Stimulated activated naive CD8-positive, alpha-beta T cell treated with anti-CD3 and anti-CD28 coated beads, Interleukin-15, Interleukin-2, amounts not matched to agents 100 ng/mL and 50 ng/mL, for 24 hours (primary cell): ENCODE measurements at regions not wholly inside any gene's neighbourhood (a gene's known extent, or its start where the extent isn't known, plus 50 kb on each side); places are given as distances from the start of the nearest gene placed in this dataset.
"Not testable (repeated sequence)": the region's sequence is repeated elsewhere in the genome, so short reads cannot be mapped to it uniquely, and the experiment has no call there.

Source experiments
- H3K27ac Mint-ChIP-seq: one replicate; pipeline ENCODE4 v1.8.0; 2021; ENCODE audit warnings: mild to moderate bottlenecking, mixed read lengths
- H3K27me3 Mint-ChIP-seq: one replicate; pipeline ENCODE4 v1.8.0; 2021; ENCODE audit warnings: mixed read lengths
- H3K36me3 Mint-ChIP-seq: one replicate; pipeline ENCODE4 v1.8.0; 2021; ENCODE audit warnings: low read depth, mixed read lengths
- H3K4me1 Mint-ChIP-seq: one replicate; pipeline ENCODE4 v1.8.0; 2021; ENCODE audit warnings: low read depth, mixed read lengths
- H3K4me3 Mint-ChIP-seq: one replicate; pipeline ENCODE4 v1.8.0; 2021; ENCODE audit warnings: mild to moderate bottlenecking, mixed read lengths
- H3K9me3 Mint-ChIP-seq: one replicate; pipeline ENCODE4 v1.8.0; 2021; ENCODE audit warnings: mixed read lengths

DNA sequence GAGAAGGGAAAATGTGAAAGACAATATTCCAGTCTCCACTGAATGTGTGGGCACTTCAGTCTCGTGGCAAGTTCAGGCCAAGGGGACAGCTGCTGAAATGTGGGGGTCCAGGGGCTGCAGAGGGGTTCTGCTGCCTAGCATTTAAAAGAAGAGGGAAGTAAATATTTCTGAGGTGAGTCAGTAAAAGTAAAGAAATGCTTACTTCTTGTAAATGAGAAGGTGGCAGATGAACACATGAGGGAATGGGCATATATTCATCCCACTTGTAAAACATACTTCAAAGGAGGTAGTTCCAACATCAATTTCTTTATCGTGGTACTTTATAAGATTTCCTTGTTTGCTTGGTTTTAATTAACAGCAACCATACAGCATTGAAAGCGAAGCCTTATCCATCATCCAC, 63.1 kb upstream of the HIVEP3 start:
- Mint-ChIP-seq H3K4me3 (no peak overlapping the region), H3K27me3 (no peaks in the 10 kb centered on the region), H3K27ac (no peak overlapping the region), H3K9me3 (no peaks in the 10 kb centered on the region), H3K36me3 (no peaks in the 10 kb centered on the region), H3K4me1 (peaks cover 19% of the 10 kb centered on the region)

DNA sequence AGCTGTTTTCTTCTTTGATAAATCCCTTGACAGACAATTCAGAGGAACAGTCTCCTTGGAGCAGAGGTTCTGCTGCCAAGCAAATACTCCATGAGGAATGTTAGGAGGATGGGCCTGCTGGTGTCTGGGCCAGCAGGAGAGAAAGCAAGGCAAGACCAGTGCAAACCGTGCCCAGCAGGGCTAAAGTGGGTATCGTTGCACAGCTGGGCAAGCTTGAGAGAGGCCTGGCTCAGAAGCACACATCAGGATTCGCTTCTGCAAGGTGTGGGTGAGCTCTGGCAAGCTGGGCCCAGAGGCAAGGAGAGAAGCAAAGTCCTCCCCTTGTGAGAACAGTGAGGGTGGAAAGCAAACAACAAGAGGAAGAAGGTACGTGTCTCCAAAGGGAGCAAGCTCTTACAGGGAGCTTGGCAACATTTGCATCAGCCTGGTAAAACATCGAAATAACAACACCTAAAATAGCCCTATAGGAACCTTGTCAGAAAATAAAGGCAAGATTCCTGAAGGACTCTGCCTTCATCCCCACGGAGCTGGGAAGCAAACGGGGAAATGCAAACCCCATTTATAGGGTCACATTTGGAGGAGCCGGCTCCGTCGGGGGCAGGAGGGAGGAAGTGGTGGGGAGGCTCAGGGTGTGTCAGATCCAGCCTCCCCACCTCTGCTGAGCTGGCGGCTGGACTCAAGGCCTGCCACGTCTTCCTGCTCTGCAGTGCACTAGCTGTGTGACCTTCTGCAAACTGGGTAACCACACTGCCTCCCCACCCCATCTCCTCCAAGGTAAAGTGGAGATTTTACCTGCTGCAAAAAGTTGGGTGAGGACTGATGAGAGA, 62.3 kb upstream of the HIVEP3 start:
- Mint-ChIP-seq H3K27ac (no peak overlapping the region), H3K27me3 (no peaks in the 10 kb centered on the region), H3K9me3 (no peaks in the 10 kb centered on the region), H3K4me1 (peaks cover 19% of the 10 kb centered on the region), H3K36me3 (no peaks in the 10 kb centered on the region), H3K4me3 (no peak overlapping the region)

DNA sequence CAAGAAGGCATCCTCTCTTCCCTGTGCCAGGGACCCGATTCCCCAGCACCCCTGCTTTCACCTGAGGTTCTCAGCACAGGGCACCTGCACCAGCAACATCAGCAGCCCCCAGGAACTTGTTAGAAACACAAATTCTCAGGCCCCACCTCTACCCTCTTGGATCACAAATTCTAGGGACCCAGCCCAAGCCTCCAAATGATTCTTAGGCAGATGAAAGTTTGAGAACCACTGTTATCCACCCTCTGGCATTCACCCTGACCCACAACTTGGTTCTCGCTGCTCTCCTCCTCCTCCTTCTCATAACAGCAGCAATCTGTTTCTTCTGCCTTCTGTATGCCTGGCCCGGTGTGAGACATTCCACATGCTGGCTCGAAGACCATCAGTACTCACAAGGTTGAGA, 60.3 kb upstream of the HIVEP3 start:
- Mint-ChIP-seq H3K27ac (no peak overlapping the region), H3K4me3 (no peak overlapping the region), H3K36me3 (no peaks in the 10 kb centered on the region), H3K4me1 (peaks cover 19% of the 10 kb centered on the region), H3K27me3 (no peaks in the 10 kb centered on the region), H3K9me3 (no peaks in the 10 kb centered on the region)

DNA sequence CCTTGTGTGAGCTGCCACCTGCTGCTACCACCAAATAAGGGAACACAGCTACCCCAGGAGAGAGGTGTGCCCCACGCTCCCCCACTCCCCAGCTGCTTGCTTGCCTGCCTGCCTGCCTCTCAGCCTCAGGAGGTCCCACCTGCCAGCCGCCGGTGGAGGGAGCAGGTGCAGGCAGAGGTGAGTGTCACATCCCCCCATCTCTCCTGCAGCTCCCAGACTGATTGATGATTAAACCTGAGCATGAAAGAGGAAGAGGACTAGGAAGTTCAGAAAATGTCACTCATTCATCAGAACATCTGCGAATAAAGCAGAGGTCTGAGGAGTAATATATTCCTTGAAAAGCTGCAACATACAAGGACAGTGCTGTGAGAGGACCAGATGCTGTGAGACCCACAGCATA, 58.6 kb upstream of the HIVEP3 start:
- Mint-ChIP-seq H3K4me1 (peaks cover 19% of the 10 kb centered on the region), H3K9me3 (no peaks in the 10 kb centered on the region), H3K27me3 (no peaks in the 10 kb centered on the region), H3K27ac (no peak overlapping the region), H3K4me3 (no peak overlapping the region), H3K36me3 (no peaks in the 10 kb centered on the region)

DNA sequence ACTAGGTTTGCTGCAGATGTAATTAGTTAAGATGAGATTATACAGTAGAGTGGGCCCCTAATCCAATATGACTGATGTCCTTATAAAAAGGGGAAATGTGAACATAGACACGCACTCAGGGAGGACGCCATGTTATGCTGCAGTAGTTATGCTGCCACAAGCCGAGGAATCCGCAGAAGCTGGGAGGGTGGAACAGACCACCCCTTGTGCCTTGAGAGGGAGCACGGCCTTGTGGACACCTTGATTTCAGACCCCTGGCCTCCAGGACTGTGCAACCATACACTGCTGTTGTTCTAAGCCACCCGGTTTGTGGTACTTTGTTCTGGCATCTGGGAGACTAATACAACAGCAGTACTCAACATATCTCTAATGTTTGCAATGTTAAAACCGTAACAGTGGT, 57.9 kb upstream of the HIVEP3 start:
- no peak overlapping the region for H3K27ac Mint-ChIP-seq
- H3K27me3 Mint-ChIP-seq = no peaks in the 10 kb centered on the region
- peaks cover 13% of the 10 kb centered on the region for H3K4me1 Mint-ChIP-seq
- no peaks in the 10 kb centered on the region for H3K9me3 Mint-ChIP-seq
- no peaks in the 10 kb centered on the region for H3K36me3 Mint-ChIP-seq
- no peak overlapping the region for H3K4me3 Mint-ChIP-seq

DNA sequence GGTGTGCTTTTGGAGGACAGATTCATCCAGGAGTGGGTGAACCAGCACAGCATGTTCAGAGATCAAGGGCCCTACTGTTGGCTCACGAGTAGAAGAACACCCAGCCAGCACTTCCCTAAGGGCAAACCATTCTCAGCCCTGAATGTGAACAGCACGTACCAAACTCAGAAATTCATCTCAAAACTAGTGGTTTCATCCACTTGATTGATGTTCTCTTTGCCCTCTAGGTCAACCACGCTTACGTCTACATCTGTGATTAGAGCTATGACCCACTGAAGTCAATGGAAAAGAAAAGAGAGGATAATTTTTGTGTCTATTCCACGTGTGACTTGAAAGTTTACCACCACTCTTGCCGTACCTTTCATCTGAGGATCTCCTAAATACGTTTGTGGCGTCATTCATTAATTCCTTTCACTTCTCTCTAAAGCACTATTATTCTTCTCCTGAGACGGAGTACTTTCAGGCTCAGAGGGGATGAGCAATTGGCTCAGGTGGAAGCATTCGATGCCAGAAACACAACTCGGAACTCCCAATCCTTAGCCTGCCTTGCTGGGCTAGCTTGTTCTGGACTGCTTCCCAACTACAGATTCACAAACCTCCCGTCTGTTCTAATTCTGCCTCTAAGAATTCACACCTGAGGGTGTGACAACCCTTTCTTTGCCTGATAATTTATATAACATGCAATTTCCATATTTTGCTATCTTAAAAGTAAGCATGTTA, 57.3 kb upstream of the HIVEP3 start:
- Mint-ChIP-seq H3K9me3 (no peaks in the 10 kb centered on the region), H3K4me1 (peaks cover 6% of the 10 kb centered on the region), H3K4me3 (no peak overlapping the region), H3K36me3 (no peaks in the 10 kb centered on the region), H3K27me3 (no peaks in the 10 kb centered on the region), H3K27ac (no peak overlapping the region)

DNA sequence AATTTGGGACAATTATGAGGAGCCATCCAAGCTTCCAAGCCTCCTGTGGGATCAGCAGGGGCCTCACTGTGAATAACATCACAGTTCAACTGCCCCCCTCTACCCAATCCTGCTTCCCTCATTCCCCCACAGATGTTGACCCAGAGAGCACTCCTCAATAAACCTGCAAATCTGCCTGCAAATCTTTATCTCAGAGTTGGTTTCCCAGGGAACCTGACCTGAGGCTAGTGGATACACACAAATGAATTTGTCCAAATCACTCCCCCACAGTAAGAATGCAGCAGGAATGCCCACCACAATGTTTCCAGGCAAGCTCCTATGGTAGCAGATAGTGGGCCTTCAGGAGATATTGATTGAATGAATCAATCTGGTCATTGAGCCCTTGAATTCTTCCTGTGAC, 56.4 kb upstream of the HIVEP3 start:
- Mint-ChIP-seq H3K36me3 (no peaks in the 10 kb centered on the region), H3K9me3 (no peaks in the 10 kb centered on the region), H3K4me1 (peaks cover 3% of the 10 kb centered on the region), H3K27ac (no peak overlapping the region), H3K4me3 (no peak overlapping the region), H3K27me3 (no peaks in the 10 kb centered on the region)

DNA sequence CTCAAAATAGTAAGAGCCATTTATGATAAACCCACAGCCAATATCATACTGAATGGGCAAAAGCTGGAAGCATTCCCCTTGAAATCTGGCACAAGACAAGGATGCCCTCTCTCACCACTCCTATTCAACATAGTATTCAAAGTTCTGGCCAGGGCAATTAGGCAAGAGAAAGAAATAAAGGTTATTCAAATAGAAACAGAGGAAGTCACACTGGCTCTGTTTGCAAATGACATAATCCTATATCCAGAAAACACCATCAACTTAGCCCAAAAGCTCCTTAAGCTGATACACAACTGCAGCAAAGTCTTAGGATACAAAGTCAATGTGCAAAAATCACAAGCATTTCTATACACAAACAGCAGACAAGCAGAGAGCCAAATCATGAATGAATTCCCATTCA, 49.8 kb upstream of the HIVEP3 start:
- H3K27ac Mint-ChIP-seq, H3K27me3 Mint-ChIP-seq, H3K4me1 Mint-ChIP-seq, H3K36me3 Mint-ChIP-seq, H3K9me3 Mint-ChIP-seq, H3K4me3 Mint-ChIP-seq: not testable (repeated sequence)
